SH-SY5Y (cell line): ENCODE measurements at regions not wholly inside any gene's neighbourhood (a gene's known extent, or its start where the extent isn't known, plus 50 kb on each side); places are given as distances from the start of the nearest gene placed in this dataset.

ENCODE experiments used
- GATA2 ChIP-seq: IDR thresholded peaks from 2 replicates; pipeline ENCODE4 v1.6.1; 2011; ENCODE audit warnings: mild to moderate bottlenecking, low read depth, low read length
- GATA3 ChIP-seq: IDR thresholded peaks from 2 replicates; pipeline ENCODE4 v1.6.1; 2011; ENCODE audit warnings: low read depth, mild to moderate bottlenecking, low read length, moderate library complexity

GRCh38 chr7:106433377-106433776, 148.6 kb upstream of the NAMPT start:
- TF ChIP-seq GATA2 (no peak), GATA3 (no peak)
